ENCODE measurements at regions not wholly inside any gene's neighbourhood (a gene's known extent, or its start where the extent isn't known, plus 50 kb on each side); places are given as distances from the start of the nearest gene placed in this dataset.

DNA sequence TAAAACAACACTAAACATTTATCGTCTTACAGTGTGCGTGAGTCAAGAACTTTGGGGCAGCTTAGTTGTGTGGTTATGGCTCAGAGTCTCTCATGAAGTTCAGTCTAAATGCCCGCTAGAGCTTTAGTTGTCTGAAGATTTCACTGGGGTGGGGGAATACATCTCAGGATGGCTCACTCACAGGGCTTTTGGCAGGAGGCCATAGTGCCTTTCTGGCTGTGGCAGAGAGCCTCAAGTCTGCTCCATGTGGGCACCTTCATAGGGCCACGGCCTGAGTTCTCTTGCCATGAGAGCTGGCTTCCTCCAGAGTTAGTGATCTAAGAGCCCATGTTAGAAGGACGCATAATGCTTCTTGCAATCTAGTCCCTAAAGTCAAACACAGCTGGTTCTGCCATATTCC, 258.8 kb upstream of the NUDT12 start:
- Histone ChIP-seq H3K9me1 (replicated peaks; ENCODE audit: control insufficient read depth, extremely low read depth, insufficient read depth, low read length) (no peaks in the 10 kb centered on the region), H3K9ac (replicated peaks; ENCODE audit: extremely low read depth, insufficient read depth, low read length) (no peak overlapping the region), H3K4me1 (ENCODE audit: control insufficient read depth, extremely low read depth, insufficient read depth, low read length) (no peaks in the 10 kb centered on the region), H3K9me3 (replicated peaks; ENCODE audit: control insufficient read depth, insufficient read depth, low read length) (no peaks in the 10 kb centered on the region), H3K27ac (ENCODE audit: insufficient read depth, low read depth, low read length) (no peak overlapping the region), H4K20me1 (replicated peaks; ENCODE audit: control insufficient read depth, extremely low read depth, insufficient read depth, low read length) (no peaks in the 10 kb centered on the region), H3K4me2 (ENCODE audit: insufficient read depth, low read length) (no peak overlapping the region), H3K4me3 (replicated peaks in 1 of 3; ENCODE audit: insufficient read depth in 1 of 3, low read depth in 1 of 3, low read length in 3 of 3) (no peak overlapping the region), H3K36me3 (ENCODE audit: control insufficient read depth in 2 of 2, extremely low read depth in 1 of 2, insufficient read depth in 2 of 2, low read length in 2 of 2) (no peaks in the 10 kb centered on the region), H3K79me2 (ENCODE audit: control insufficient read depth, insufficient read depth, low read length) (no peaks in the 10 kb centered on the region), H2AFZ (ENCODE audit: low read depth, low read length) (no peak overlapping the region), H3K27me3 (ENCODE audit: control insufficient read depth in 2 of 2, insufficient read depth in 2 of 2, low read length in 2 of 2) (no peaks in the 10 kb centered on the region)
- ChIA-PET POLR2A (no interaction called here), CTCF (interaction anchor here (2.6 kb wide), 1 partner anchor 13 kb away, joined by 6 read pairs; no protein-coding TSS in a partner anchor)
- BruUV-seq (replicated peaks) = no TSS peak
- TF ChIP-seq FOS (IDR thresholded peaks at IDR 0.05; ENCODE audit: borderline replicate concordance, insufficient read depth, low read length) (no peak), EZH2 (IDR thresholded peaks at IDR 0.05; ENCODE audit: borderline replicate concordance, low read depth, low read length, severe bottlenecking) (no peak), CTCF (IDR thresholded peaks at IDR 0.05; ENCODE audit: extremely low read depth in 1 of 2, insufficient read depth in 1 of 2, low read depth in 1 of 2, low read length in 2 of 2) (no peak), JUN (IDR thresholded peaks at IDR 0.05; ENCODE audit: borderline replicate concordance, insufficient read depth, insufficient read length, low read depth) (no peak), GATA2 (IDR thresholded peaks at IDR 0.05; ENCODE audit: insufficient read depth, insufficient read length, low read depth, low read length) (no peak), MYC (IDR thresholded peaks at IDR 0.05; ENCODE audit: low read depth, low read length) (no peak), POLR2A (IDR thresholded peaks at IDR 0.05; ENCODE audit: low read depth, low read length) (no peak), POLR2AphosphoS5 (IDR thresholded peaks at IDR 0.05; ENCODE audit: insufficient read depth, low read depth, low read length) (no peak)
- TF ChIP-seq, protein P1, sequence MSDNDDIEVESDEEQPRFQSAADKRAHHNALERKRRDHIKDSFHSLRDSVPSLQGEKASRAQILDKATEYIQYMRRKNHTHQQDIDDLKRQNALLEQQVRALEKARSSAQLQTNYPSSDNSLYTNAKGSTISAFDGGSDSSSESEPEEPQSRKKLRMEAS (IDR thresholded peaks at IDR 0.05; ENCODE audit: insufficient read depth, insufficient read length) = no peak
- dilution Hi-C loops (cut with MboI; ENCODE audit: extremely low pct_ligation_motif_present, low sequenced_read_pairs) = no loop called here
- DNase-seq (ENCODE audit: low read depth, low spot score) (no peak), FAIRE-seq (no peak)
- intact Hi-C loops (cut with micrococcal nuclease) = no loop called here

All from endothelial cell of umbilical vein (primary cell).